PC-9 (cell line): ENCODE measurements at regions not wholly inside any gene's neighbourhood (a gene's known extent, or its start where the extent isn't known, plus 50 kb on each side); places are given as distances from the start of the nearest gene placed in this dataset.

ENCODE experiments used
- BruUV-seq: library from RNA; stranded (reverse); fragments of 400-500 nt; replicated peaks from 2 replicates; lab custom pipeline; 2021; lab: Mats Ljungman, UMichigan
- CTCF ChIA-PET: fragments of 300-600 bp; sonication (Branson Sonifier 250); formaldehyde crosslinking; loops from one replicate; lab custom pipeline; 2022; ENCODE audit warnings: antibody characterized with exemption; lab: Charles Lee
- POLR2A ChIA-PET: fragments of 300-600 bp; sonication (Branson Sonifier 250); formaldehyde crosslinking; loops from one replicate; lab custom pipeline; 2022; ENCODE audit warnings: antibody characterized with exemption; ENCODE audit not compliant: unreplicated experiment; lab: Charles Lee
- DNase-seq, 2 experiments: peaks; one replicate each; pipeline versions ENCODE4 v3.0.0 to v3.0.0-alpha.2; 2015 to 2022; ENCODE audit warnings: mixed read lengths in 1 of 2
- H2AFZ ChIP-seq: fragments of 200-600 bp; sonication (generic); 2 replicates; pipeline ENCODE4 v1.8.1; 2017; ENCODE audit warnings: antibody characterized with exemption
- H3F3A ChIP-seq: fragments of 200-600 bp; sonication (generic); 2 replicates; pipeline ENCODE4 v1.8.1; 2017; ENCODE audit warnings: antibody characterized with exemption, mild to moderate bottlenecking, low read depth; ENCODE audit not compliant: insufficient read depth
- H3K27ac ChIP-seq: fragments of 200-600 bp; sonication (generic); 2 replicates; pipeline ENCODE4 v1.6.1; 2016; ENCODE audit warnings: mixed run types
- H3K27me3 ChIP-seq: fragments of 200-600 bp; sonication (generic); 2 replicates; pipeline ENCODE4 v1.6.1; 2016; ENCODE audit warnings: low read depth, mixed run types; ENCODE audit not compliant: insufficient read depth
- H3K36me3 ChIP-seq: fragments of 200-600 bp; sonication (generic); 2 replicates; pipeline ENCODE4 v1.6.1; 2016; ENCODE audit warnings: low read depth, mixed run types
- H3K4me1 ChIP-seq: fragments of 200-600 bp; sonication (generic); replicated peaks from 2 replicates; pipeline ENCODE4 v1.6.1; 2016; ENCODE audit warnings: mixed run types; ENCODE audit not compliant: insufficient read depth
- H3K4me2 ChIP-seq: fragments of 200-600 bp; sonication (generic); 2 replicates; pipeline ENCODE4 v1.6.1; 2017; ENCODE audit warnings: mixed run types
- H3K4me3 ChIP-seq: fragments of 200-600 bp; sonication (generic); 2 replicates; pipeline ENCODE4 v1.6.1; 2016; ENCODE audit warnings: mixed run types
- H3K79me2 ChIP-seq: fragments of 200-600 bp; sonication (generic); 2 replicates; pipeline ENCODE4 v1.6.1; 2017; ENCODE audit warnings: low read depth, mixed run types
- H3K9me2 ChIP-seq: fragments of 200-600 bp; sonication (generic); 2 replicates; pipeline ENCODE4 v1.8.1; 2017; ENCODE audit warnings: mild to moderate bottlenecking; ENCODE audit not compliant: insufficient read depth
- H3K9me3 ChIP-seq: fragments of 200-600 bp; sonication (generic); 2 replicates; pipeline ENCODE4 v1.8.1; 2016; ENCODE audit warnings: low read depth; ENCODE audit not compliant: insufficient read depth
- H4K20me1 ChIP-seq: fragments of 200-600 bp; sonication (generic); 2 replicates; pipeline ENCODE4 v1.8.1; 2017; ENCODE audit not compliant: insufficient read depth
- CTCF ChIP-seq: fragments of 200-600 bp; sonication (generic); conservative IDR thresholded peaks from 2 replicates; pipeline ENCODE4 v1.6.1; 2017; ENCODE audit warnings: mixed run types, antibody characterized with exemption, mild to moderate bottlenecking, moderate library complexity
- EZH2 ChIP-seq: fragments of 200-600 bp; sonication (generic); IDR thresholded peaks from 2 replicates; pipeline ENCODE4 v1.8.0; 2017; ENCODE audit warnings: antibody characterized with exemption, low read depth
- intact Hi-C: fragments of 100-400 bp; cut with micrococcal nuclease; formaldehyde crosslinking; loops from one replicate; pipeline ENCODE4 v1.10.0; 2022; ENCODE audit not compliant: unreplicated experiment

GRCh38 chr6:27812805-27813492 is 99.2 kb downstream of the OR2B2 start:
- peak overlapping the region; percentile 61; the same call in 1 of the 2 replicates for H3K4me3 ChIP-seq
- no peaks in the 10 kb centered on the region for H3K9me2 ChIP-seq
- TF ChIP-seq CTCF (no peak), EZH2 (no peak)
- H2AFZ ChIP-seq = no peak overlapping the region
- no peak for DNase-seq
- peaks cover 29% of the 10 kb centered on the region; the same call in 1 of the 2 replicates for H3F3A ChIP-seq
- H4K20me1 ChIP-seq = no peaks in the 10 kb centered on the region
- H3K4me2 ChIP-seq = peak overlapping the region; percentile 87
- H3K27me3 ChIP-seq = no peaks in the 10 kb centered on the region
- peaks cover 9% of the 10 kb centered on the region; the same call in 1 of the 2 replicates for H3K79me2 ChIP-seq
- peaks cover 38% of the 10 kb centered on the region for H3K4me1 ChIP-seq
- intact Hi-C loops = loop anchor here (10.0 kb wide), 1 partner anchor 272 kb away; the partner anchor contains the start of gene ZNF165
- BruUV-seq = no TSS peak
- H3K36me3 ChIP-seq = no peaks in the 10 kb centered on the region
- peak overlapping the region; percentile 48 for H3K27ac ChIP-seq
- ChIA-PET POLR2A (interaction anchor here (0.5 to 0.7 kb wide), 2 partner anchors 570 to 640 kb away, joined by 7 to 9 read pairs; no protein-coding TSS in a partner anchor), CTCF (no interaction called here)
- no peaks in the 10 kb centered on the region; the same call in 1 of the 2 replicates for H3K9me3 ChIP-seq

GRCh38 chr6:27812078-27812804 is 100.0 kb downstream of the OR2B2 start:
- BruUV-seq = no TSS peak
- no peak overlapping the region for H3K27ac ChIP-seq
- intact Hi-C loops = loop anchor here (10.0 kb wide), 1 partner anchor 273 kb away; the partner anchor contains the start of gene ZNF165
- H3F3A ChIP-seq = peaks cover 31% of the 10 kb centered on the region; the same call in 1 of the 2 replicates
- H3K36me3 ChIP-seq = no peaks in the 10 kb centered on the region
- H3K4me1 ChIP-seq = peaks cover 38% of the 10 kb centered on the region
- H3K4me2 ChIP-seq = peak overlapping the region; percentile 42; the same call in 1 of the 2 replicates
- no peaks in the 10 kb centered on the region; the same call in 1 of the 2 replicates for H3K9me3 ChIP-seq
- no peak for DNase-seq
- no peak for TF ChIP-seq EZH2
- CTCF ChIA-PET = interaction anchor here (1.0 kb wide), 1 partner anchor 635 kb away, joined by 4 read pairs; no protein-coding TSS in a partner anchor
- no peak overlapping the region for H2AFZ ChIP-seq
- no peaks in the 10 kb centered on the region for H3K27me3 ChIP-seq
- H3K4me3 ChIP-seq = no peak overlapping the region
- no peaks in the 10 kb centered on the region for H4K20me1 ChIP-seq
- no peaks in the 10 kb centered on the region for H3K9me2 ChIP-seq
- H3K79me2 ChIP-seq = peaks cover 9% of the 10 kb centered on the region; the same call in 1 of the 2 replicates
- POLR2A ChIA-PET = interaction anchor here (0.6 to 0.7 kb wide), 5 partner anchors 11 to 663 kb away, joined by 3 to 7 read pairs (median 4); a partner anchor contains a TSS

GRCh38 chr6:27811451-27811772 is 100.8 kb downstream of the OR2B2 start:
- H3K27me3 ChIP-seq = no peaks in the 10 kb centered on the region
- TF ChIP-seq EZH2 = no peak
- no peak for TF ChIP-seq CTCF
- H3K4me3 ChIP-seq = peak overlapping the region; percentile 72
- no peaks in the 10 kb centered on the region for H4K20me1 ChIP-seq
- peaks cover 40% of the 10 kb centered on the region; the same call in 1 of the 2 replicates for H3F3A ChIP-seq
- CTCF ChIA-PET = interaction anchor here (0.6 to 1.6 kb wide), 4 partner anchors 61 to 634 kb away, joined by 3 to 10 read pairs (median 5); a partner anchor contains a TSS
- peaks cover 9% of the 10 kb centered on the region; the same call in 1 of the 2 replicates for H3K79me2 ChIP-seq
- H3K27ac ChIP-seq = peak overlapping the region; percentile 70; the same call in 1 of the 2 replicates
- BruUV-seq = no TSS peak
- H3K9me3 ChIP-seq = no peaks in the 10 kb centered on the region; the same call in 1 of the 2 replicates
- POLR2A ChIA-PET = interaction anchor here (0.5 to 0.7 kb wide), 9 partner anchors 25 to 1665 kb away, joined by 3 to 16 read pairs (median 3); partner anchors contain the start of gene ZKSCAN8
- intact Hi-C loops = loop anchor here (2.0 to 10.0 kb wide), 2 partner anchors 61 to 273 kb away; partner anchors contain the start of gene ZNF165
- no peak for DNase-seq
- peaks cover 38% of the 10 kb centered on the region for H3K4me1 ChIP-seq
- H3K36me3 ChIP-seq = no peaks in the 10 kb centered on the region
- H3K9me2 ChIP-seq = no peaks in the 10 kb centered on the region
- peak overlapping the region; percentile 92 for H3K4me2 ChIP-seq
- no peak overlapping the region for H2AFZ ChIP-seq
